SKM-1 treated with dmso at 0.1 percent for 144 hours (cell line): ENCODE measurements at regions not wholly inside any gene's neighbourhood (a gene's known extent, or its start where the extent isn't known, plus 50 kb on each side); places are given as distances from the start of the nearest gene placed in this dataset.

ENCODE experiments used
- DNase-seq: peaks from one replicate; lab custom pipeline; 2025; ENCODE audit not compliant: unreplicated experiment; lab: John Stamatoyannopoulos, UW

- DNase-seq = no peak
These were observed 51.4 kb upstream of the NPVF start for GRCh38 chr7:25279705-25280104.

GRCh38 chr7:25280181-25280580 is 51.9 kb upstream of the NPVF start:
- no peak for DNase-seq

GRCh38 chr7:25282194-25282593 is 53.9 kb upstream of the NPVF start:
- DNase-seq = no peak

- DNase-seq = no peak
These were observed 58.5 kb upstream of the NPVF start for GRCh38 chr7:25286756-25287155.

GRCh38 chr7:25287291-25287690 is 59.0 kb upstream of the NPVF start:
- DNase-seq = no peak

DNA sequence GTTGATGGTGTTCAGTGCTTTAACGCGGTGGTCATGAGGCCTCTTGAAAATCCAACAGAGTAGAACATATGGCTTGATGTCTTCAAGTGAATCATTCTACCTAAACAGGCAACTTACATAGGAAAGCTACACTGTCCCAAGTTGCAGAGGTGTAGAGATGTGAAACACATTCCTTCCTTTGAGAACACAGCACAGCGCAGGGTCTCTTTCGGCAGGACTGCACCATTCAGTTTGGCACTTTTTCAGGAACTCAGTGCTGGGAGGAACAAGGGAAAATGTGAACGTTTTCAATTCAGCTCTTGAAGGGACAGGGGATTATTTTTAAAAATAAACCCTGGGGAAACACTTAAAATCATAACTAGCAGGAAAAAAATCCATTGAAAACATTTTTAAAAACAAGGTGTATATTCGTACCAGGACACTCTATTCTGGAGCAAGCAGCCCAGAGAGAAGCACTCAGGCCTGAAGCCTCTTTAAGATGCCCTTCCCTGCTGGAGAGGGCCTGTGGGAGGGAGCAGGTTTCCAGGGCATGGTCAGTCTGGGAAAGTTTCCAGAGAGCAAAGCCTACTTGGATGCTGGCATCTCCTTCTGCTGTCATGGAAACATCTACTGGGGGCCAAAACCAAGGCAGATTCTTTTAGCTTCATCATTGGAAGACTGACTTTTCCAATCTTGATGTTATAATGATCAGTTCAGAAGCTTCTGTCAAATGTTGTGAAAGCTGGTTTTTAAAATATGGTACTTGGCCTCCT is 60.4 kb upstream of the NPVF start:
- no peak for DNase-seq

- no peak for DNase-seq
These were observed 61.2 kb upstream of the NPVF start for GRCh38 chr7:25289518-25289917.

DNA sequence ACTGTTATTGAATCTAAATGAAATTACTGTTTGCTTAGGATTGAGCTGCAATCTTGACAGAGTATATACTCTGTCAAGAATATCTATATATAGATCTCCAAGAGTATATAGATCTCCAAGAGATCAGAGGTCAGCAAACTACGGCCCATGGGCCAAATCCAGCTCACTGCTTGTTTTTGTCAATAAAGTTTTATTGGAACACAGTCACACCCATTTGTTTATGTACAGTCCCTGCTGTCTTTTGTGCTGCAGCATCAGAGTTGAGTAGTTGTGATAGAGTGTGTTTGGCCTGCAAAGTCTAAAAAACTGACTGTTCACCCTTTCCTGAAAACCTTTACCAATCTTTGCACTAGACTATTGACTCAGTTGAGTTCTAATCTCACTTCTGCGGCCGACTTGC is 66.3 kb upstream of the NPVF start:
- no peak for DNase-seq

GRCh38 chr7:25295387-25295786 is 67.1 kb upstream of the NPVF start:
- no peak for DNase-seq

- DNase-seq = no peak
These were observed 67.8 kb upstream of the NPVF start for GRCh38 chr7:25296086-25296485.

- DNase-seq = no peak
These were observed 69.0 kb upstream of the NPVF start for GRCh38 chr7:25297278-25297677.

- no peak for DNase-seq
These were observed 75.2 kb upstream of the NPVF start for GRCh38 chr7:25303281-25304181.

DNA sequence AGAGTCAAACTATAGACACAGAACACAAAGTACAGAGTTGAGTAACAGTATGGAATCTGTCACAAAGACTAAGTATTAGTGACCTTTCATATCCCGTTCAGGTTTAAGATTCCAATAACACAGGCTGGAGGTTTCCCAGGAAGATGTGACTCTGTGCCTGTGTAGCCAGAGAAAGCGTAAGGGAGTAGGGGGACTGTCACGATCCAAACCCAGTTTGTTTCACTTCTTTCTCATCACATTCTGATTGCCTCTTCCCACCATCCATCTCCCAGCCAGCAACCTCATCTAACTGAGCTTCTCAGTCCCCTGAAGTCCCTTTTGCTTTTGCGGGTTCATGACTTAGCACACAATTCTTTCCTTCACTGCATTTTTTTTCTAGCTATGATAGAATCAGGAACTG is 76.4 kb upstream of the NPVF start:
- no peak for DNase-seq

DNA sequence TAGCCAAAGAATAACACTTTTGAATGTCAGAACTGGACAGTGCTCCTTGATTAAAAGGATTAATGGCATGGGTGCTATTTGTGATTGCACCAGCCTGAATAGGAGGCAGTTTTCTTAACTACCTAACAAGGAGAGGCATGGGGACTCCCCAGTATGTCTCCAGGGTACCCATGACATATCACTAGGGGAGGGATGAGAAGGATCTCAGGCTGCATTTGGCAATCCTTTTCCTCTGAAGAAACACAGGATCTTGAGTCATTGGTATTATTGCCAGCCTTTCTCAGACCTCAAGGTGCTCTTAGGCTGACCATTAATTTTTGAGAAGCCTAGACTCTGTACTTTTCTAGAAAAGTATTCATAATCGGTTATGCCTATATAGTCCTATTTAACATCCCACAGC is 77.5 kb upstream of the NPVF start:
- no peak for DNase-seq

DNA sequence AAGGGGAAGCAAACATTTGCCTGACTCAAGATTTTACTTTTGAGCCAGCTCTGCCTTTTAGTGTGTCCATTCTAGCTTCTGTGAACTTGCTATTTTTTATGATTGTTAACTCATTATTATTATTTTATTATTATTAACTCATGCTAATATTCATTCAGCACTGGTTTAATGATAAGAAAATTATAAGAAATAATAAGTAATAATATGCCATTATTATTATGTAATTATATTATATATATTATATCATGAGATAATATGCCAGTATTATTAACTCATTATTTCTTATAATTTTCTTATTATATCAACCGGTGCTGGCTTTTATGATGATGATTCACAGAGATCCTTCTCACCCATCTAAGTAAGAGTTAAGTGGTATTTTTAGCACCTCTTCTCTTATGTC is 79.3 kb upstream of the NPVF start:
- DNase-seq = no peak

- no peak for DNase-seq
These were observed 80.0 kb upstream of the NPVF start for GRCh38 chr7:25308246-25308645.

DNA sequence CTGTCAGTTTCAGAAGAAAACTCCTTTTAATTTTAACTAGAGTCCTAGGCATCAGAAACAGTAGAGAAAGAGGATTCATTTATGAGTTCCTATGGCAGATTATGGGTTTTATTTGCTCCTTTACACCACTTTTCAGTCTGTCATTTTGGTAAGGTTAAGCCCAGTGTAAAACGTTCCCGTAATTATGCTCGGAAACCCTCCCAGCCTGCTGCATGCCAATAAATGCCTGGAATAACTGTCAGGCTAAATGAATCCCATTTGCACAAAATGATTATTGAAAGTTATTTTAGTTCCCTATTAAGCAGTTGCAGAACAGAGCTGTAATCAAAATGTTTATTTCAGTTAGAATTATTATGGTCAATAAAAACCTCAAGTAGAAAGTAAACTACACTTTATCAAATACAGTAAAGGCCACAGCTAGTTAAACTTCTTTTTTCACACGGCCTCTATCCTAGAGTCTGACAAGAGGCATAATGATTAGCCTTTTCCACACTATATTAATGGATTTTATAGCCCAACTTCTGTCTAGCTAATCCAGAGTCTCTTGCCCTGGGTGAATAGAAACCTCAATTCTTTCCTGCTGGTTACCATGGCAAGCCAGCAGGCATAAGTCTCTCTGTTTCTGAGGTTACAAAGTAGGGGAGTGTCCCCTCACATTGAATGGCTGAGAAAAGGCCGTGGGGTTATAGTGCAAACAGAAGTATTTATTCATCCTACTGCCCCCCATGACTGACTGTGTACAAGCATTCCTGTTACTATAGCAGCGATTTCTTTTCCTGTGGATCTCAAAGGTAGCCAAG is 80.8 kb upstream of the NPVF start:
- no peak for DNase-seq

DNA sequence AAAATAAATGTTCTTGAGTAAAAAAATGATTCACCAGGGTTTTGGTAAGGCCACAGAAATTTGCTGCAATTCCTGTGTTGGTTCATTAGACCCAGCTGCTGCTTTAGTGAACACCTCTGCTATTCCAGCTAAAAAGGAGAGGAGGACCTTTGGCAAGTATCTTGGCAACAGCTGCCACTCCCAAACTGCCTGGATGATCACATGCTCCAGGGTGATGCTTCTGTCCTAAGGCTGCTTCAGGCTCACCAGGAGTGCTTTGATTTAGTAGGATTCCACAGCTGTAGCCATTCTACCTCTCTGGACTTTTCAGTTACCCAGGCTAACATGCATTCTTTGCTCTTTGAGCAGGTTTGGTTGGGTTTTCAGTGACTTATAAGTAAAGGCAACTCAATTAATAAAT is 82.6 kb upstream of the NPVF start:
- no peak for DNase-seq

- no peak for DNase-seq
These were observed 83.1 kb upstream of the NPVF start for GRCh38 chr7:25311346-25311745.

DNA sequence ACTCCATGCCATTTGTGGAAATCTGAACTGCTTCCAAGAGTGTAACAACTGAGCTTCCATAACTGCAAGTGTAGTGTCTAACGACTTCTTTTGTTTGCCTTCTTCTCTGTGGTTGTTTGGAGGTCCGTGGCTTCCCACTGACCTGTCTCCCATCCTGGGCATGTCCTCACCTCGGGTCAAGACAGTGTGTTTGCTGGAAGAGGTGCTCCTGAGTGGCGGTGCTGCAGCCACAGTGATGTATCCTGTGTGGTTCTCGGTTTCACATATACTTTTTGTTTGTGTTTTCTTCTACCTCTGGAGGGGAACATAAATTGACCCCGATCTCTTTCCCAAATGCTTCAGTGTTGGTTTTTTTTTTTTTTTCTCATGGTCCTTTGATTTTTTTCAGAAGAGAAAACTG is 84.7 kb upstream of the NPVF start:
- no peak for DNase-seq

DNA sequence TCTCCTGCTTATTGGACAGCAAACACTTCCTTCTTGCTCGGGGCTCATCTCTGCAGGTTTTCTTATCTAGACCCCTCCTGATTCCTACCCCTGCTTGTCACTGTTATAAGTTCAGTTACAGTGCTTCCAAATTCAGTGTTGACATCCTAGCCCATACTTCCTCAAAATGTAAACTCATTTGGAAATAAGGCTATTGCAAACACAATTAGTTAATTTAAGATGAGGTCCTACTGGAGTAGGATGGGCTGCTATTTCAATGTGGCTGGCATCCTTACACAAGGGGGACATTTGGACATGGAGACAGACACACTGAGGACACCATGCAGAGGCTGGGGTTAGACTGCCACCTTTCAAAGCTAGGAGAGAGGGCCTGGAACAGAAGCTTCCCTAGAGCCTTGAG is 85.2 kb upstream of the NPVF start:
- DNase-seq = no peak
